SK-N-SH treated with all-trans-retinoic acid at 6 μM for 48 hours (cell line): ENCODE measurements at regions not wholly inside any gene's neighbourhood (a gene's known extent, or its start where the extent isn't known, plus 50 kb on each side); places are given as distances from the start of the nearest gene placed in this dataset.

Source experiments
- CREB5 ChIP-seq: fragments of 250-450 bp; sonication (Bioruptor Pico); IDR thresholded peaks from 2 replicates; pipeline ENCODE4 v1.5.1; 2020; ENCODE audit warnings: low read depth, mild to moderate bottlenecking, moderate library complexity
- RARB ChIP-seq: fragments of 250-450 bp; sonication (Bioruptor Pico); IDR thresholded peaks from 2 replicates; pipeline ENCODE4 v1.8.0; 2021; ENCODE audit warnings: mild to moderate bottlenecking, moderate library complexity
- ZC3H10 ChIP-seq: fragments of 250-450 bp; sonication (Bioruptor Pico); IDR thresholded peaks from 2 replicates; pipeline ENCODE4 v1.5.1; 2021; ENCODE audit warnings: mild to moderate bottlenecking, moderate library complexity
- ZFP3 ChIP-seq: fragments of 250-450 bp; sonication (Bioruptor Pico); IDR thresholded peaks from 2 replicates; pipeline ENCODE4 v1.5.0; 2020; ENCODE audit warnings: mild to moderate bottlenecking, moderate library complexity
- ZFP30 ChIP-seq: fragments of 450-650 bp; formaldehyde crosslinking; IDR thresholded peaks from 2 replicates; pipeline ENCODE4 v1.5.0; 2022; ENCODE audit warnings: mild to moderate bottlenecking, moderate library complexity
- ZNF8 ChIP-seq: fragments of 450-650 bp; formaldehyde crosslinking; IDR thresholded peaks from 2 replicates; pipeline ENCODE4 v1.5.0; 2020; ENCODE audit warnings: mild to moderate bottlenecking, moderate library complexity
- TF ChIP-seq, protein P1 (sequence below): fragments of 250-450 bp; sonication (Bioruptor Pico); IDR thresholded peaks from 2 replicates; pipeline ENCODE4 v1.8.0; 2020; ENCODE audit warnings: mild to moderate bottlenecking, moderate library complexity, borderline replicate concordance

DNA sequence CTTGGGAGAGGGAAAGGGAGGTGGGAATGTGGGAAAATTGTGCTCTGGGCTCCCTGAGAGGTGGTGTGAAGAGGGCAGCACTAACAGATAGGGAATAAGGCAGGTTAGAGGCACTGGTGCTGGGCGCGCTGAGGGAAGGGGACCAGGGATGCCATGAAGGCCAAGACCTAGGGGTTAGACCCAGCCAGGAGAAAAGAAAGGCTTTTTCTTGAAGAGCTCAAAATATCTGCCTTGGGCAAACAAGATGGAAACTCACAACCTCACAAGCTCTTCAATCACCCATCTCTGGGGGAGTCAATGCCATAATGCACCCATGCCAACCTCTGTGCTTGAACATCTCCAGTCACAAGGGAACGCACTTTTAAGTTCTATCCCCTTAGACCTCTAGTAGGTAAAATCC is 363.6 kb upstream of the CHD6 start:
- TF ChIP-seq RARB (CRISPR knock-in tag) (no peak), ZNF8 (CRISPR knock-in tag) (no peak), ZC3H10 (CRISPR knock-in tag) (no peak), ZFP30 (no peak), CREB5 (no peak), ZFP3 (CRISPR knock-in tag) (no peak)
- TF ChIP-seq, protein P1, sequence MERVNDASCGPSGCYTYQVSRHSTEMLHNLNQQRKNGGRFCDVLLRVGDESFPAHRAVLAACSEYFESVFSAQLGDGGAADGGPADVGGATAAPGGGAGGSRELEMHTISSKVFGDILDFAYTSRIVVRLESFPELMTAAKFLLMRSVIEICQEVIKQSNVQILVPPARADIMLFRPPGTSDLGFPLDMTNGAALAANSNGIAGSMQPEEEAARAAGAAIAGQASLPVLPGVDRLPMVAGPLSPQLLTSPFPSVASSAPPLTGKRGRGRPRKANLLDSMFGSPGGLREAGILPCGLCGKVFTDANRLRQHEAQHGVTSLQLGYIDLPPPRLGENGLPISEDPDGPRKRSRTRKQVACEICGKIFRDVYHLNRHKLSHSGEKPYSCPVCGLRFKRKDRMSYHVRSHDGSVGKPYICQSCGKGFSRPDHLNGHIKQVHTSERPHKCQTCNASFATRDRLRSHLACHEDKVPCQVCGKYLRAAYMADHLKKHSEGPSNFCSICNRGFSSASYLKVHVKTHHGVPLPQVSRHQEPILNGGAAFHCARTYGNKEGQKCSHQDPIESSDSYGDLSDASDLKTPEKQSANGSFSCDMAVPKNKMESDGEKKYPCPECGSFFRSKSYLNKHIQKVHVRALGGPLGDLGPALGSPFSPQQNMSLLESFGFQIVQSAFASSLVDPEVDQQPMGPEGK (CRISPR knock-in tag) = no peak
